WTC11 (cell line): ENCODE measurements at regions not wholly inside any gene's neighbourhood (a gene's known extent, or its start where the extent isn't known, plus 50 kb on each side); places are given as distances from the start of the nearest gene placed in this dataset.

ENCODE experiments used
- CREB1 ChIP-seq: sonication (generic); formaldehyde crosslinking; IDR thresholded peaks from 2 replicates; pipeline ENCODE4 v1.8.0; 2023; ENCODE audit warnings: mild to moderate bottlenecking, missing genetic modification reagents
- CTCF ChIP-seq: fragments of 200-600 bp; IDR thresholded peaks from 2 replicates; pipeline ENCODE4 v1.8.0; 2022; ENCODE audit warnings: antibody characterized with exemption
- E2F4 ChIP-seq: sonication (generic); formaldehyde crosslinking; IDR thresholded peaks from 2 replicates; pipeline ENCODE4 v1.8.1; 2022; ENCODE audit warnings: low read depth, mild to moderate bottlenecking, moderate library complexity, missing genetic modification reagents, borderline replicate concordance
- GRHL2 ChIP-seq: fragments of 250-450 bp; sonication (Bioruptor Pico); IDR thresholded peaks from 2 replicates; pipeline ENCODE4 v1.8.0; 2022; ENCODE audit warnings: mild to moderate bottlenecking, moderate library complexity; ENCODE audit not compliant: insufficient replicate concordance, severe bottlenecking
- JUN ChIP-seq: sonication (generic); formaldehyde crosslinking; IDR thresholded peaks from 2 replicates; pipeline ENCODE4 v1.8.0; 2023; ENCODE audit warnings: mild to moderate bottlenecking, missing genetic modification reagents
- NR1H2 ChIP-seq: sonication (generic); formaldehyde crosslinking; IDR thresholded peaks from 2 replicates; pipeline ENCODE4 v1.9.0; 2021; ENCODE audit warnings: mild to moderate bottlenecking, moderate library complexity, missing genetic modification reagents
- NR3C1 ChIP-seq: sonication (generic); formaldehyde crosslinking; conservative IDR thresholded peaks from 2 replicates; pipeline ENCODE4 v1.8.1; 2023; ENCODE audit warnings: low read depth, mild to moderate bottlenecking, missing genetic modification reagents
- TEAD4 ChIP-seq: sonication (generic); formaldehyde crosslinking; IDR thresholded peaks from 2 replicates; pipeline ENCODE4 v1.8.0; 2022; ENCODE audit warnings: mild to moderate bottlenecking, missing genetic modification reagents
- USF2 ChIP-seq: sonication (generic); formaldehyde crosslinking; IDR thresholded peaks from 2 replicates; pipeline ENCODE4 v1.8.1; 2023; ENCODE audit warnings: mild to moderate bottlenecking, missing genetic modification reagents, moderate library complexity
- ZNF263 ChIP-seq: sonication (generic); formaldehyde crosslinking; IDR thresholded peaks from 2 replicates; pipeline ENCODE4 v1.8.1; 2022; ENCODE audit warnings: low read depth, mild to moderate bottlenecking, moderate library complexity, missing genetic modification reagents
- ZNF512 ChIP-seq: sonication (generic); formaldehyde crosslinking; IDR thresholded peaks from 2 replicates; pipeline ENCODE4 v1.8.1; 2022; ENCODE audit warnings: missing genetic modification reagents, borderline replicate concordance
- ZSCAN18 ChIP-seq: fragments of 250-450 bp; sonication (Bioruptor Pico); IDR thresholded peaks from 2 replicates; pipeline ENCODE4 v2.1.2; 2022; ENCODE audit warnings: mild to moderate bottlenecking, moderate library complexity

GRCh38 chr14:86521843-86522242 is 991.9 kb downstream of the FLRT2 start:
- TF ChIP-seq CTCF (no peak), TEAD4 (CRISPR knock-in tag) (no peak), USF2 (CRISPR knock-in tag) (no peak), E2F4 (CRISPR knock-in tag) (no peak), ZNF512 (CRISPR knock-in tag) (no peak), CREB1 (CRISPR knock-in tag) (no peak), NR3C1 (no peak), JUN (CRISPR knock-in tag) (no peak), GRHL2 (no peak), NR1H2 (CRISPR knock-in tag) (no peak), ZNF263 (CRISPR knock-in tag) (no peak), ZSCAN18 (CRISPR knock-in tag) (no peak)
